ENCODE measurements at regions not wholly inside any gene's neighbourhood (a gene's known extent, or its start where the extent isn't known, plus 50 kb on each side); places are given as distances from the start of the nearest gene placed in this dataset.

DNA sequence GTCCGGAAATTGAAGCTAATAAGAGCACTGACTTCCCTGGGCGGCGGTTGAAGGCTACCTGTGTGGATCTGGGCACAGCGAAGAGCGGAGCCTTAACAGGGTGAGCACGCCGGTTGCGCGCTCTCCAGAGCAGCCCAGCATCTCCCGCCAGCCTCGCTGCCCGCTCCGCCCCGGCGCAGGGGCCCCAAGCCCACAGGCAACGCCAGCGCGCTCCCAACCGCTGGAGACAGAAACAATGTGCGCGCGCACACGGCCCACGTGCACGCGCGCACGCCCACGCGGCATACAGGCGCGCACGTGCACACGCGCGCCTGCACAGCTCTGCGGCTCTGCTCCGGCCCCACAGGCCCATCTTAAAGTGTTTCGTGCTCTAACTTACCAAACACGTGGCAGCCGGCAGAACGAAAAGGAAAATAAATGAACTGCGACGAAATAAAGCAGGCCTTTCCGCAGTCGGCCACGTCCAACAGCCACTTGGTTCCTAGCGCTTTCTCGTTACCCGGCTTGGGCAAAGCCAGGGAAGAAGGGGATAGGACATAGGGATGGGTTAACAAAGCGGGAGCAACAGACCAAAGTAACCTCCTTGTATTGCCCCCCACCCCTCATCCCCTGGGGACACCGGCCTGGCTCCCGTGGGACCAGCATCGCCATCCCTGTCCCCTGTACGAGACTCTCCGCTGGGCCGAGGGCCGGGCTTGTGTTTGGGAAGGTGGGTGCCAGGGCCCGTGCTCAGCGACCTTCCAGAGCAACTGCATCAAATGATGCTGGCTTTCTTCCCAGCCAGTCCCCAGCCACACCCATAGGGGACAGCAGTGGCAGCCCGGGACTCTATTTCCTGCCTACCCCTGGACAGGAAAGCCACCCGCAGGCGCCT lies 203.7 kb downstream of the ABHD5 start:
- in situ Hi-C loops (cut with MboI; ENCODE audit: low sequenced_read_pairs in 4 of 4), result no loop called here
- H3K27me3 ChIP-seq, result peaks cover 20 to 31% (median 29%) of the 10 kb centered on the region in 3 donors
- no peak for TF ChIP-seq POLR2A (IDR thresholded peaks at IDR 0.05)
- TF ChIP-seq, protein P1, sequence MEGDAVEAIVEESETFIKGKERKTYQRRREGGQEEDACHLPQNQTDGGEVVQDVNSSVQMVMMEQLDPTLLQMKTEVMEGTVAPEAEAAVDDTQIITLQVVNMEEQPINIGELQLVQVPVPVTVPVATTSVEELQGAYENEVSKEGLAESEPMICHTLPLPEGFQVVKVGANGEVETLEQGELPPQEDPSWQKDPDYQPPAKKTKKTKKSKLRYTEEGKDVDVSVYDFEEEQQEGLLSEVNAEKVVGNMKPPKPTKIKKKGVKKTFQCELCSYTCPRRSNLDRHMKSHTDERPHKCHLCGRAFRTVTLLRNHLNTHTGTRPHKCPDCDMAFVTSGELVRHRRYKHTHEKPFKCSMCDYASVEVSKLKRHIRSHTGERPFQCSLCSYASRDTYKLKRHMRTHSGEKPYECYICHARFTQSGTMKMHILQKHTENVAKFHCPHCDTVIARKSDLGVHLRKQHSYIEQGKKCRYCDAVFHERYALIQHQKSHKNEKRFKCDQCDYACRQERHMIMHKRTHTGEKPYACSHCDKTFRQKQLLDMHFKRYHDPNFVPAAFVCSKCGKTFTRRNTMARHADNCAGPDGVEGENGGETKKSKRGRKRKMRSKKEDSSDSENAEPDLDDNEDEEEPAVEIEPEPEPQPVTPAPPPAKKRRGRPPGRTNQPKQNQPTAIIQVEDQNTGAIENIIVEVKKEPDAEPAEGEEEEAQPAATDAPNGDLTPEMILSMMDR (IDR thresholded peaks at IDR 0.05 in 4 of 5, conservative IDR thresholded peaks at IDR 0.05 in 1 of 5), result no peak
- H3K27ac ChIP-seq, result no peak overlapping the region
- peaks cover 0 to 7% of the 10 kb centered on the region in 2 donors for H3K4me1 ChIP-seq
- DNase-seq (no peak), ATAC-seq (peak in 1 of 2 donors; percentile 39)
- peak overlapping the region; percentile 40 to 65 (median 50) for H3K4me3 ChIP-seq
- H3K36me3 ChIP-seq, result no peaks in the 10 kb centered on the region
- H3K9me3 ChIP-seq, result no peaks in the 10 kb centered on the region
- intact Hi-C loops (cut with DNase I; ENCODE audit: low total_unique reads), result no loop called here

- intact Hi-C loops (cut with DNase I; ENCODE audit: low total_unique reads), result no loop called here
- peaks cover 20 to 31% (median 29%) of the 10 kb centered on the region in 3 donors for H3K27me3 ChIP-seq
- no peak for DNase-seq
These were observed 204.8 kb downstream of the ABHD5 start for GRCh38 chr3:43895573-43895972.

DNA sequence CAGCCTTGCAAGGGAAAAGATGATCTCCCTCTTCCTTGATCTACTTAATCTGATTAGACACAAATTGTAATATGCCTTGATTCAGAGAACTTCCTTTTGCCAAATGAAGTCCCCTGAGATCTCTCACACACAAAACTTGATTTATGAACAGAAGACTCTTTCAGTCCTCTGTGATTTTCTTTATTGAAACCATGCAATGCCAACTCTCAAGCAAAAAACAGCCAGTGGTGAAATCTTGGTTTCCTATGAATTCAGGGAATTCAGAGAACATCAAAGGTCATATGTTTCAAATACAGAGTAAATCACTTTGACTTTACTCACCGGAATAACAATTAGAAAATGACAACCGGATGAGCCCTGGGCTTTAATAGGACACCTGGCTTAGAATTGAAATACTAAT lies 211.7 kb downstream of the ABHD5 start:
- Histone ChIP-seq H3K27ac (no peak overlapping the region), H3K9me3 (no peaks in the 10 kb centered on the region), H3K36me3 (no peaks in the 10 kb centered on the region), H3K4me1 (no peaks in the 10 kb centered on the region), H3K4me3 (no peak overlapping the region), H3K27me3 (no peaks in the 10 kb centered on the region)
- ATAC-seq (no peak), DNase-seq (no peak)
- intact Hi-C loops (cut with DNase I; ENCODE audit: low total_unique reads) (no loop called here), in situ Hi-C loops (cut with MboI; ENCODE audit: low sequenced_read_pairs in 4 of 4) (no loop called here)
- no peak for TF ChIP-seq POLR2A (IDR thresholded peaks at IDR 0.05)
- TF ChIP-seq, protein P1 (IDR thresholded peaks at IDR 0.05 in 4 of 5, conservative IDR thresholded peaks at IDR 0.05 in 1 of 5), result no peak

More at GRCh38 chr3:43895573-43895972, 204.8 kb downstream of the ABHD5 start:
- H3K9me3 ChIP-seq, result no peaks in the 10 kb centered on the region
- H3K36me3 ChIP-seq, result no peaks in the 10 kb centered on the region
- no peak overlapping the region for H3K4me3 ChIP-seq
- H3K27ac ChIP-seq, result no peak overlapping the region
- H3K4me1 ChIP-seq, result peaks cover 0 to 7% of the 10 kb centered on the region in 2 donors
- in situ Hi-C loops (cut with MboI; ENCODE audit: low sequenced_read_pairs in 4 of 4), result no loop called here
- ATAC-seq, result no peak
- TF ChIP-seq, protein P1 (IDR thresholded peaks at IDR 0.05 in 4 of 5, conservative IDR thresholded peaks at IDR 0.05 in 1 of 5), result no peak
- TF ChIP-seq POLR2A (IDR thresholded peaks at IDR 0.05), result no peak

GRCh38 chr3:43905157-43905556 lies 214.4 kb downstream of the ABHD5 start:
- no peak for ATAC-seq
- Histone ChIP-seq H3K4me1 (no peaks in the 10 kb centered on the region), H3K4me3 (no peak overlapping the region), H3K27ac (no peak overlapping the region), H3K27me3 (no peaks in the 10 kb centered on the region), H3K36me3 (no peaks in the 10 kb centered on the region), H3K9me3 (no peaks in the 10 kb centered on the region)
- TF ChIP-seq, protein P1 (IDR thresholded peaks at IDR 0.05 in 4 of 5, conservative IDR thresholded peaks at IDR 0.05 in 1 of 5), result no peak
- no peak for TF ChIP-seq POLR2A (IDR thresholded peaks at IDR 0.05)
- in situ Hi-C loops (cut with MboI; ENCODE audit: low sequenced_read_pairs in 4 of 4), result no loop called here
- intact Hi-C loops (cut with DNase I; ENCODE audit: low total_unique reads), result no loop called here
- DNase-seq, result no peak

Measured in gastrocnemius medialis (tissue), 4 donors.